Stomach (tissue), 4 donors: ENCODE measurements at regions not wholly inside any gene's neighbourhood (a gene's known extent, or its start where the extent isn't known, plus 50 kb on each side); places are given as distances from the start of the nearest gene placed in this dataset.

ENCODE experiments used
- EP300 ChIP-seq: sonication (generic); formaldehyde crosslinking; IDR thresholded peaks from one replicate; pipeline ENCODE4 v1.6.1; 2017; ENCODE audit warnings: antibody characterized with exemption
- POLR2A ChIP-seq, 4 donors: fragments of 450-650 bp; IDR thresholded peaks; one replicate each; pipeline ENCODE4 v1.6.1; 2016; ENCODE audit warnings: antibody characterized with exemption in 4 of 4, control low read depth in 2 of 4, mild to moderate bottlenecking in 1 of 4, moderate library complexity in 1 of 4
- POLR2AphosphoS5 ChIP-seq, 3 donors: sonication (generic); formaldehyde crosslinking; IDR thresholded peaks; one replicate each; pipeline ENCODE4 v1.6.1; 2016; ENCODE audit warnings: antibody characterized with exemption in 3 of 3
- TF ChIP-seq, protein P1 (sequence below), 7 experiments: fragments of 450-650 bp in 4 of 7; fragments of 200-600 bp in 3 of 7; sonication (generic) in 3 of 7; IDR thresholded peaks; one replicate each; pipeline ENCODE4 v1.5.1; 2016 to 2019; ENCODE audit warnings: antibody characterized with exemption in 7 of 7, control low read depth in 2 of 7, mild to moderate bottlenecking in 1 of 7

DNA sequence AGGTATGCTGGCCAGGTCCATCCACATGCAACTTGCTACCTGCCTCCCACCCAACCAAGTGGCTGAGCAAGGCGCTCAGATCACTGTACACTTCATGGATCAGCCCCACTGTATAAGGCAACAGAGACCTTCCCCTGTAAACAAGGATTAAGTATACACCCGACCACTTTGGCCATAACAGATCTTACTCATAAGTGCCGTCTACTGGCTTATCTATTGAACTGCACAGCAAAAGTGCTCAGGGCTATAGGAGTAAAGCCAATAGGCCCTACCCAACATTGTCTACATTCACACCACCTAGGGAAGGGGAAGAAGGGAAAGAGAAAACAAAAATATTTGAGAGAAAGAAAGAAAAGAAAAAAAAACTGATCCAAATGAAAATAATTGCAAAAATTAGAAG lies 663.9 kb upstream of the LRRTM1 start:
- TF ChIP-seq, protein P1, sequence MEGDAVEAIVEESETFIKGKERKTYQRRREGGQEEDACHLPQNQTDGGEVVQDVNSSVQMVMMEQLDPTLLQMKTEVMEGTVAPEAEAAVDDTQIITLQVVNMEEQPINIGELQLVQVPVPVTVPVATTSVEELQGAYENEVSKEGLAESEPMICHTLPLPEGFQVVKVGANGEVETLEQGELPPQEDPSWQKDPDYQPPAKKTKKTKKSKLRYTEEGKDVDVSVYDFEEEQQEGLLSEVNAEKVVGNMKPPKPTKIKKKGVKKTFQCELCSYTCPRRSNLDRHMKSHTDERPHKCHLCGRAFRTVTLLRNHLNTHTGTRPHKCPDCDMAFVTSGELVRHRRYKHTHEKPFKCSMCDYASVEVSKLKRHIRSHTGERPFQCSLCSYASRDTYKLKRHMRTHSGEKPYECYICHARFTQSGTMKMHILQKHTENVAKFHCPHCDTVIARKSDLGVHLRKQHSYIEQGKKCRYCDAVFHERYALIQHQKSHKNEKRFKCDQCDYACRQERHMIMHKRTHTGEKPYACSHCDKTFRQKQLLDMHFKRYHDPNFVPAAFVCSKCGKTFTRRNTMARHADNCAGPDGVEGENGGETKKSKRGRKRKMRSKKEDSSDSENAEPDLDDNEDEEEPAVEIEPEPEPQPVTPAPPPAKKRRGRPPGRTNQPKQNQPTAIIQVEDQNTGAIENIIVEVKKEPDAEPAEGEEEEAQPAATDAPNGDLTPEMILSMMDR (IDR thresholded peaks at IDR 0.05): no peak
- TF ChIP-seq POLR2AphosphoS5 (IDR thresholded peaks at IDR 0.05): no peak
- no peak for TF ChIP-seq POLR2A (IDR thresholded peaks at IDR 0.05)
- TF ChIP-seq EP300: no peak
